ENCODE measurements at regions not wholly inside any gene's neighbourhood (a gene's known extent, or its start where the extent isn't known, plus 50 kb on each side); places are given as distances from the start of the nearest gene placed in this dataset.

GRCh38 chr14:101412739-101413138 lies 148.6 kb upstream of the DIO3 start:
- TF ChIP-seq CTCF (conservative IDR thresholded peaks at IDR 0.05; ENCODE audit: low read depth in 2 of 2), result no peak
- TF ChIP-seq EZH2phosphoT487 (IDR thresholded peaks at IDR 0.05; ENCODE audit: unreplicated experiment), result no peak
- TF ChIP-seq EZH2 (IDR thresholded peaks at IDR 0.05; ENCODE audit: low read depth, unreplicated experiment), result no peak
- TF ChIP-seq CREB1 (CRISPR knock-in tag; IDR thresholded peaks at IDR 0.05; ENCODE audit: low read depth), result no peak
- no peak for TF ChIP-seq JUNB (IDR thresholded peaks at IDR 0.05; ENCODE audit: unreplicated experiment)
- no peak for TF ChIP-seq ZNF462 (CRISPR knock-in tag; IDR thresholded peaks at IDR 0.05)
- no peak for TF ChIP-seq REST (IDR thresholded peaks at IDR 0.05; ENCODE audit: unreplicated experiment)
- TF ChIP-seq POLR2AphosphoS5 (IDR thresholded peaks at IDR 0.05; ENCODE audit: low read depth), result no peak
- no peak for TF ChIP-seq STAT1 (IDR thresholded peaks at IDR 0.05; ENCODE audit: unreplicated experiment)
- no peak for TF ChIP-seq ZNF114 (CRISPR knock-in tag; IDR thresholded peaks at IDR 0.05)
- TF ChIP-seq ETS1 (IDR thresholded peaks at IDR 0.05), result no peak
- no peak for TF ChIP-seq NANOG (IDR thresholded peaks at IDR 0.05; ENCODE audit: borderline replicate concordance)
